GM23338 (cell line): ENCODE measurements at regions not wholly inside any gene's neighbourhood (a gene's known extent, or its start where the extent isn't known, plus 50 kb on each side); places are given as distances from the start of the nearest gene placed in this dataset.

ENCODE experiments used
- ATAC-seq: fragments of 200-7000 bp; cut with Tn5 transposase; 3 replicates; pipeline ENCODE4 v1.9.1; 2020
- DNase-seq: peaks from one replicate; pipeline ENCODE4 v3.0.0-alpha.2; 2015; ENCODE audit warnings: low spot score
- H2AFZ ChIP-seq: fragments of 200-600 bp; sonication (generic); 2 replicates; pipeline ENCODE4 v1.8.0; 2016; ENCODE audit warnings: antibody characterized with exemption, mild to moderate bottlenecking, moderate library complexity
- H3F3A ChIP-seq: fragments of 200-600 bp; sonication (generic); replicated peaks from 2 replicates; pipeline ENCODE4 v1.8.0; 2017; ENCODE audit warnings: antibody characterized with exemption, mixed run types, low read depth
- H3K27ac ChIP-seq: fragments of 200-600 bp; sonication (generic); 2 replicates; pipeline ENCODE4 v1.6.1; 2016; ENCODE audit warnings: low read depth
- H3K27me3 ChIP-seq: fragments of 200-600 bp; sonication (generic); 2 replicates; pipeline ENCODE4 v1.8.0; 2016; ENCODE audit warnings: mild to moderate bottlenecking, mixed run types, moderate library complexity; ENCODE audit not compliant: insufficient read depth
- H3K36me3 ChIP-seq: fragments of 200-600 bp; sonication (generic); 2 replicates; pipeline ENCODE4 v1.8.0; 2016; ENCODE audit warnings: mild to moderate bottlenecking; ENCODE audit not compliant: insufficient read depth
- H3K4me1 ChIP-seq: fragments of 200-600 bp; sonication (generic); 2 replicates; pipeline ENCODE4 v1.8.0; 2016; ENCODE audit warnings: mild to moderate bottlenecking, moderate library complexity; ENCODE audit not compliant: insufficient read depth
- H3K4me2 ChIP-seq: fragments of 200-600 bp; sonication (generic); 2 replicates; pipeline ENCODE4 v1.7.1; 2017; ENCODE audit warnings: mixed run types
- H3K4me3 ChIP-seq: fragments of 200-600 bp; sonication (generic); 2 replicates; pipeline ENCODE4 v1.6.1; 2016; ENCODE audit warnings: mixed run types
- H3K79me2 ChIP-seq: fragments of 200-600 bp; sonication (generic); replicated peaks from 2 replicates; pipeline ENCODE4 v1.8.0; 2017; ENCODE audit warnings: mild to moderate bottlenecking; ENCODE audit not compliant: insufficient read depth
- H3K9me2 ChIP-seq: fragments of 200-600 bp; sonication (generic); 2 replicates; pipeline ENCODE4 v1.8.0; 2017; ENCODE audit not compliant: insufficient read depth
- H4K20me1 ChIP-seq: fragments of 200-600 bp; sonication (generic); replicated peaks from 2 replicates; pipeline ENCODE4 v1.8.0; 2017; ENCODE audit warnings: mild to moderate bottlenecking; ENCODE audit not compliant: insufficient read depth
- H3K27ac Mint-ChIP-seq: 2 replicates; pipeline ENCODE4 v1.8.0; 2020; ENCODE audit warnings: inconsistent platforms, mild to moderate bottlenecking, moderate library complexity, mixed read lengths
- H3K27me3 Mint-ChIP-seq: 3 replicates; pipeline ENCODE4 v1.8.0; 2022; ENCODE audit warnings: low read depth, mild to moderate bottlenecking, moderate library complexity, mixed read lengths, inconsistent platforms; ENCODE audit not compliant: insufficient read depth, poor library complexity
- H3K36me3 Mint-ChIP-seq: 3 replicates; pipeline ENCODE4 v1.8.0; 2021; ENCODE audit warnings: low read depth, mild to moderate bottlenecking, inconsistent platforms, moderate library complexity, mixed read lengths
- H3K4me1 Mint-ChIP-seq: 3 replicates; pipeline ENCODE4 v1.8.0; 2020; ENCODE audit warnings: mild to moderate bottlenecking, inconsistent platforms, mixed read lengths
- H3K4me3 Mint-ChIP-seq: 3 replicates; pipeline ENCODE4 v1.8.0; 2021; ENCODE audit warnings: moderate library complexity, mild to moderate bottlenecking, inconsistent platforms, mixed read lengths
- H3K9me3 Mint-ChIP-seq: 3 replicates; pipeline ENCODE4 v1.8.0; 2020; ENCODE audit warnings: moderate library complexity, mild to moderate bottlenecking, inconsistent platforms, mixed read lengths
- CREB1 ChIP-seq: fragments of 250-450 bp; sonication (Bioruptor Pico); IDR thresholded peaks from 2 replicates; pipeline ENCODE4 v1.5.0; 2020; ENCODE audit warnings: low read depth, mild to moderate bottlenecking, moderate library complexity
- EZH2 ChIP-seq: fragments of 200-600 bp; sonication (generic); IDR thresholded peaks from one replicate; pipeline ENCODE4 v1.8.0; 2017; ENCODE audit warnings: antibody characterized with exemption, mild to moderate bottlenecking, low read depth; ENCODE audit not compliant: unreplicated experiment
- EZH2phosphoT487 ChIP-seq: fragments of 200-600 bp; sonication (generic); IDR thresholded peaks from one replicate; pipeline ENCODE4 v1.8.1; 2018; ENCODE audit warnings: antibody characterized with exemption; ENCODE audit not compliant: unreplicated experiment
- JUNB ChIP-seq: IDR thresholded peaks from one replicate; pipeline ENCODE4 v1.6.1; 2016; ENCODE audit warnings: antibody characterized with exemption; ENCODE audit not compliant: unreplicated experiment
- POLR2AphosphoS5 ChIP-seq: IDR thresholded peaks from 2 replicates; pipeline ENCODE4 v1.6.1; 2016; ENCODE audit warnings: antibody characterized with exemption, low read depth
- ZNF114 ChIP-seq: fragments of 250-450 bp; sonication (Bioruptor Pico); IDR thresholded peaks from 2 replicates; pipeline ENCODE4 v1.5.0; 2020; ENCODE audit warnings: mild to moderate bottlenecking, moderate library complexity
- ZNF331 ChIP-seq: fragments of 250-450 bp; sonication (Bioruptor Pico); IDR thresholded peaks from 2 replicates; pipeline ENCODE4 v1.5.0; 2020; ENCODE audit warnings: low read depth, mild to moderate bottlenecking, moderate library complexity
- TF ChIP-seq, protein P1 (sequence below): IDR thresholded peaks from one replicate; pipeline ENCODE4 v1.6.1; 2018; ENCODE audit warnings: antibody characterized with exemption; ENCODE audit not compliant: unreplicated experiment
- TF ChIP-seq, protein P2 (sequence below): fragments of 250-450 bp; sonication (Bioruptor Pico); IDR thresholded peaks from 2 replicates; pipeline ENCODE4 v1.5.0; 2020; ENCODE audit warnings: mild to moderate bottlenecking, moderate library complexity
- TF ChIP-seq, protein P3 (sequence below): IDR thresholded peaks from 2 replicates; pipeline ENCODE4 v1.6.1; 2016; ENCODE audit warnings: antibody characterized with exemption

- H3K4me3 ChIP-seq = no peak overlapping the region
- no peak overlapping the region for H3K27ac ChIP-seq
- no peak for ATAC-seq
- H3K27me3 Mint-ChIP-seq = peaks cover 1% of the 10 kb centered on the region
- H3K79me2 ChIP-seq = no peaks in the 10 kb centered on the region
- peaks cover 7% of the 10 kb centered on the region; the same call in 2 of the 3 replicates for H3K9me3 Mint-ChIP-seq
- no peaks in the 10 kb centered on the region for H4K20me1 ChIP-seq
- peaks cover 15% of the 10 kb centered on the region for H3K9me2 ChIP-seq
- H3K4me1 Mint-ChIP-seq = peaks cover 7% of the 10 kb centered on the region; the same call in 2 of the 3 replicates
- no peak overlapping the region for H3K4me3 Mint-ChIP-seq
- H3K27me3 ChIP-seq = no peaks in the 10 kb centered on the region
- H3K4me2 ChIP-seq = no peak overlapping the region
- H2AFZ ChIP-seq = no peak overlapping the region; the same call in 1 of the 2 replicates
- no peaks in the 10 kb centered on the region for H3K4me1 ChIP-seq
- H3K36me3 ChIP-seq = no peaks in the 10 kb centered on the region
- no peaks in the 10 kb centered on the region for H3F3A ChIP-seq
- no peaks in the 10 kb centered on the region for H3K36me3 Mint-ChIP-seq
- TF ChIP-seq POLR2AphosphoS5 (no peak), CREB1 (CRISPR knock-in tag) (no peak), EZH2 (no peak), JUNB (no peak), EZH2phosphoT487 (no peak), ZNF331 (CRISPR knock-in tag) (no peak), ZNF114 (no peak)
- TF ChIP-seq, protein P1, sequence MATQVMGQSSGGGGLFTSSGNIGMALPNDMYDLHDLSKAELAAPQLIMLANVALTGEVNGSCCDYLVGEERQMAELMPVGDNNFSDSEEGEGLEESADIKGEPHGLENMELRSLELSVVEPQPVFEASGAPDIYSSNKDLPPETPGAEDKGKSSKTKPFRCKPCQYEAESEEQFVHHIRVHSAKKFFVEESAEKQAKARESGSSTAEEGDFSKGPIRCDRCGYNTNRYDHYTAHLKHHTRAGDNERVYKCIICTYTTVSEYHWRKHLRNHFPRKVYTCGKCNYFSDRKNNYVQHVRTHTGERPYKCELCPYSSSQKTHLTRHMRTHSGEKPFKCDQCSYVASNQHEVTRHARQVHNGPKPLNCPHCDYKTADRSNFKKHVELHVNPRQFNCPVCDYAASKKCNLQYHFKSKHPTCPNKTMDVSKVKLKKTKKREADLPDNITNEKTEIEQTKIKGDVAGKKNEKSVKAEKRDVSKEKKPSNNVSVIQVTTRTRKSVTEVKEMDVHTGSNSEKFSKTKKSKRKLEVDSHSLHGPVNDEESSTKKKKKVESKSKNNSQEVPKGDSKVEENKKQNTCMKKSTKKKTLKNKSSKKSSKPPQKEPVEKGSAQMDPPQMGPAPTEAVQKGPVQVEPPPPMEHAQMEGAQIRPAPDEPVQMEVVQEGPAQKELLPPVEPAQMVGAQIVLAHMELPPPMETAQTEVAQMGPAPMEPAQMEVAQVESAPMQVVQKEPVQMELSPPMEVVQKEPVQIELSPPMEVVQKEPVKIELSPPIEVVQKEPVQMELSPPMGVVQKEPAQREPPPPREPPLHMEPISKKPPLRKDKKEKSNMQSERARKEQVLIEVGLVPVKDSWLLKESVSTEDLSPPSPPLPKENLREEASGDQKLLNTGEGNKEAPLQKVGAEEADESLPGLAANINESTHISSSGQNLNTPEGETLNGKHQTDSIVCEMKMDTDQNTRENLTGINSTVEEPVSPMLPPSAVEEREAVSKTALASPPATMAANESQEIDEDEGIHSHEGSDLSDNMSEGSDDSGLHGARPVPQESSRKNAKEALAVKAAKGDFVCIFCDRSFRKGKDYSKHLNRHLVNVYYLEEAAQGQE = no peak
- TF ChIP-seq, protein P2, sequence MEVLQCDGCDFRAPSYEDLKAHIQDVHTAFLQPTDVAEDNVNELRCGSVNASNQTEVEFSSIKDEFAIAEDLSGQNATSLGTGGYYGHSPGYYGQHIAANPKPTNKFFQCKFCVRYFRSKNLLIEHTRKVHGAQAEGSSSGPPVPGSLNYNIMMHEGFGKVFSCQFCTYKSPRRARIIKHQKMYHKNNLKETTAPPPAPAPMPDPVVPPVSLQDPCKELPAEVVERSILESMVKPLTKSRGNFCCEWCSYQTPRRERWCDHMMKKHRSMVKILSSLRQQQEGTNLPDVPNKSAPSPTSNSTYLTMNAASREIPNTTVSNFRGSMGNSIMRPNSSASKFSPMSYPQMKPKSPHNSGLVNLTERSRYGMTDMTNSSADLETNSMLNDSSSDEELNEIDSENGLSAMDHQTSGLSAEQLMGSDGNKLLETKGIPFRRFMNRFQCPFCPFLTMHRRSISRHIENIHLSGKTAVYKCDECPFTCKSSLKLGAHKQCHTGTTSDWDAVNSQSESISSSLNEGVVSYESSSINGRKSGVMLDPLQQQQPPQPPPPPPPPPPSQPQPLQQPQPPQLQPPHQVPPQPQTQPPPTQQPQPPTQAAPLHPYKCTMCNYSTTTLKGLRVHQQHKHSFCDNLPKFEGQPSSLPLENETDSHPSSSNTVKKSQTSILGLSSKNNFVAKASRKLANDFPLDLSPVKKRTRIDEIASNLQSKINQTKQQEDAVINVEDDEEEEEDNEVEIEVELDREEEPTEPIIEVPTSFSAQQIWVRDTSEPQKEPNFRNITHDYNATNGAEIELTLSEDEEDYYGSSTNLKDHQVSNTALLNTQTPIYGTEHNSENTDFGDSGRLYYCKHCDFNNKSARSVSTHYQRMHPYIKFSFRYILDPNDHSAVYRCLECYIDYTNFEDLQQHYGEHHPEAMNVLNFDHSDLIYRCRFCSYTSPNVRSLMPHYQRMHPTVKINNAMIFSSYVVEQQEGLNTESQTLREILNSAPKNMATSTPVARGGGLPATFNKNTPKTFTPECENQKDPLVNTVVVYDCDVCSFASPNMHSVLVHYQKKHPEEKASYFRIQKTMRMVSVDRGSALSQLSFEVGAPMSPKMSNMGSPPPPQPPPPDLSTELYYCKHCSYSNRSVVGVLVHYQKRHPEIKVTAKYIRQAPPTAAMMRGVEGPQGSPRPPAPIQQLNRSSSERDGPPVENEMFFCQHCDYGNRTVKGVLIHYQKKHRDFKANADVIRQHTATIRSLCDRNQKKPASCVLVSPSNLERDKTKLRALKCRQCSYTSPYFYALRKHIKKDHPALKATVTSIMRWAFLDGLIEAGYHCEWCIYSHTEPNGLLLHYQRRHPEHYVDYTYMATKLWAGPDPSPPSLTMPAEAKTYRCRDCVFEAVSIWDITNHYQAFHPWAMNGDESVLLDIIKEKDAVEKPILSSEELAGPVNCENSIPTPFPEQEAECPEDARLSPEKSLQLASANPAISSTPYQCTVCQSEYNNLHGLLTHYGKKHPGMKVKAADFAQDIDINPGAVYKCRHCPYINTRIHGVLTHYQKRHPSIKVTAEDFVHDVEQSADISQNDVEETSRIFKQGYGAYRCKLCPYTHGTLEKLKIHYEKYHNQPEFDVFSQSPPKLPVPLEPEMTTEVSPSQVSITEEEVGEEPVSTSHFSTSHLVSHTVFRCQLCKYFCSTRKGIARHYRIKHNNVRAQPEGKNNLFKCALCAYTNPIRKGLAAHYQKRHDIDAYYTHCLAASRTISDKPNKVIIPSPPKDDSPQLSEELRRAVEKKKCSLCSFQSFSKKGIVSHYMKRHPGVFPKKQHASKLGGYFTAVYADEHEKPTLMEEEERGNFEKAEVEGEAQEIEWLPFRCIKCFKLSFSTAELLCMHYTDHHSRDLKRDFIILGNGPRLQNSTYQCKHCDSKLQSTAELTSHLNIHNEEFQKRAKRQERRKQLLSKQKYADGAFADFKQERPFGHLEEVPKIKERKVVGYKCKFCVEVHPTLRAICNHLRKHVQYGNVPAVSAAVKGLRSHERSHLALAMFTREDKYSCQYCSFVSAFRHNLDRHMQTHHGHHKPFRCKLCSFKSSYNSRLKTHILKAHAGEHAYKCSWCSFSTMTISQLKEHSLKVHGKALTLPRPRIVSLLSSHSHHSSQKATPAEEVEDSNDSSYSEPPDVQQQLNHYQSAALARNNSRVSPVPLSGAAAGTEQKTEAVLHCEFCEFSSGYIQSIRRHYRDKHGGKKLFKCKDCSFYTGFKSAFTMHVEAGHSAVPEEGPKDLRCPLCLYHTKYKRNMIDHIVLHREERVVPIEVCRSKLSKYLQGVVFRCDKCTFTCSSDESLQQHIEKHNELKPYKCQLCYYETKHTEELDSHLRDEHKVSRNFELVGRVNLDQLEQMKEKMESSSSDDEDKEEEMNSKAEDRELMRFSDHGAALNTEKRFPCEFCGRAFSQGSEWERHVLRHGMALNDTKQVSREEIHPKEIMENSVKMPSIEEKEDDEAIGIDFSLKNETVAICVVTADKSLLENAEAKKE = no peak
- TF ChIP-seq, protein P3, sequence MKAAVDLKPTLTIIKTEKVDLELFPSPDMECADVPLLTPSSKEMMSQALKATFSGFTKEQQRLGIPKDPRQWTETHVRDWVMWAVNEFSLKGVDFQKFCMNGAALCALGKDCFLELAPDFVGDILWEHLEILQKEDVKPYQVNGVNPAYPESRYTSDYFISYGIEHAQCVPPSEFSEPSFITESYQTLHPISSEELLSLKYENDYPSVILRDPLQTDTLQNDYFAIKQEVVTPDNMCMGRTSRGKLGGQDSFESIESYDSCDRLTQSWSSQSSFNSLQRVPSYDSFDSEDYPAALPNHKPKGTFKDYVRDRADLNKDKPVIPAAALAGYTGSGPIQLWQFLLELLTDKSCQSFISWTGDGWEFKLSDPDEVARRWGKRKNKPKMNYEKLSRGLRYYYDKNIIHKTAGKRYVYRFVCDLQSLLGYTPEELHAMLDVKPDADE = no peak
- no peak for DNase-seq
- H3K27ac Mint-ChIP-seq = no peak overlapping the region
Measured at GRCh38 chr7:81272176-81272575, 353.3 kb upstream of the SEMA3C start.
